Adrenal gland (tissue), 9 donors: ENCODE measurements at regions not wholly inside any gene's neighbourhood (a gene's known extent, or its start where the extent isn't known, plus 50 kb on each side); places are given as distances from the start of the nearest gene placed in this dataset.

Experiments
- DNase-seq, 7 donors: peaks; one replicate each; pipeline ENCODE4 v3.0.0-alpha.2; 2019 to 2020
- H3K27ac ChIP-seq, 5 donors: fragments of 200-600 bp; sonication (generic) in 4 of 5; 1 replicate in 3 of 5; 2 replicates in 2 of 5; pipeline versions ENCODE4 v1.5.1 to v1.8.0; 2016 to 2020; ENCODE audit warnings: mild to moderate bottlenecking in 1 of 5
- H3K27me3 ChIP-seq: fragments of 200-600 bp; 2 replicates; pipeline ENCODE4 v1.8.0; 2021
- H3K36me3 ChIP-seq, 2 donors: fragments of 200-600 bp; replicated peaks in 1 of 2; 1 replicate in 1 of 2; 2 replicates in 1 of 2; pipeline versions ENCODE4 v1.5.1 to v1.8.0; 2018 to 2022
- H3K4me1 ChIP-seq, 2 donors: fragments of 200-600 bp; replicated peaks in 1 of 2; 1 replicate in 1 of 2; 2 replicates in 1 of 2; pipeline versions ENCODE4 v1.5.1 to v1.8.0; 2018 to 2021
- H3K4me3 ChIP-seq, 4 donors: fragments of 200-600 bp; sonication (generic) in 3 of 4; one replicate each; pipeline ENCODE4 v1.5.1; 2016 to 2018
- H3K9me3 ChIP-seq, 3 donors: fragments of 200-600 bp; sonication (generic) in 1 of 3; replicated peaks in 1 of 3; 1 replicate in 2 of 3; 2 replicates in 1 of 3; pipeline versions ENCODE4 v1.5.1 to v1.8.0; 2016 to 2021
- CTCF ChIP-seq, 6 experiments: fragments of 450-650 bp in 4 of 6; fragments of 200-600 bp in 2 of 6; sonication (generic) in 1 of 6; IDR thresholded peaks; 1 replicate in 5 of 6; 2 replicates in 1 of 6; pipeline versions ENCODE4 v1.5.1 to v1.8.0; 2016 to 2021; ENCODE audit warnings: antibody characterized with exemption in 6 of 6, mild to moderate bottlenecking in 2 of 6, moderate library complexity in 1 of 6
- POLR2A ChIP-seq, 2 donors: fragments of 450-650 bp; IDR thresholded peaks; one replicate each; pipeline ENCODE4 v1.6.1; 2017; ENCODE audit warnings: antibody characterized with exemption in 2 of 2, mild to moderate bottlenecking in 2 of 2, moderate library complexity in 1 of 2
- WGBS, 4 donors: extraction: QIAGEN DNeasy Blood & Tissue Kit in 2 of 4; methylation state at CpG; one replicate each; pipeline versions ENCODE4 v1.1.5 to v1.1.7; 2013 to 2017; 5-methylcytosine and 5-hydroxymethylcytosine counted together
- intact Hi-C, 2 donors: fragments of 100-400 bp; cut with DNase I; formaldehyde crosslinking; loops; one replicate each; pipeline versions ENCODE4 v1.14.1 to v1.15.0; 2022 to 2023
- donor health status: healthy with polysubstance abuse.
- donor health status: Bipolar disorder and iron deficiency.
- donor health status: DM: yes; HTN: yes; CAD: no.
- donor health status: DM: no; HTN: no; CAD: no.
- donor health status: DM: no; HTN: no; CAD: no.

GRCh38 chr15:23877502-23878412, 190.7 kb upstream of the NDN start:
- 20 to 30% (median 21%) methylated on average over 25 to 36 of the region's 36 CpGs for WGBS, 4 donors
- H3K4me3 ChIP-seq: no peak overlapping the region
- H3K4me1 ChIP-seq: no peaks in the 10 kb centered on the region
- intact Hi-C loops: no loop called here
- H3K27me3 ChIP-seq: no peaks in the 10 kb centered on the region
- no peaks in the 10 kb centered on the region for H3K9me3 ChIP-seq
- TF ChIP-seq POLR2A (IDR thresholded peaks at IDR 0.05): no peak
- TF ChIP-seq CTCF (IDR thresholded peaks at IDR 0.05): peak; percentile 33 to 68 (median 44)
- H3K36me3 ChIP-seq: no peaks in the 10 kb centered on the region
- H3K27ac ChIP-seq: no peak overlapping the region
- DNase-seq: peak; percentile 16 to 62 (median 52)

- no peak for DNase-seq
- Histone ChIP-seq H3K27ac (no peak overlapping the region), H3K9me3 (no peaks in the 10 kb centered on the region), H3K4me1 (no peaks in the 10 kb centered on the region), H3K4me3 (no peak overlapping the region), H3K36me3 (no peaks in the 10 kb centered on the region), H3K27me3 (no peaks in the 10 kb centered on the region)
- intact Hi-C loops: no loop called here
- TF ChIP-seq CTCF (IDR thresholded peaks at IDR 0.05): no peak
- no peak for TF ChIP-seq POLR2A (IDR thresholded peaks at IDR 0.05)
- WGBS, 4 donors: 72 to 82% (median 75%) methylated on average over 9 of the region's 9 CpGs
These were observed 194.2 kb upstream of the NDN start for GRCh38 chr15:23881291-23881690.

- TF ChIP-seq POLR2A (IDR thresholded peaks at IDR 0.05) (no peak), CTCF (IDR thresholded peaks at IDR 0.05) (no peak)
These were observed 203.1 kb upstream of the NDN start for GRCh38 chr15:23890218-23890617.

GRCh38 chr15:23897091-23897490, 210.0 kb upstream of the NDN start:
- Histone ChIP-seq H3K27me3 (no peaks in the 10 kb centered on the region), H3K4me3 (no peak overlapping the region), H3K36me3 (no peaks in the 10 kb centered on the region), H3K9me3 (no peaks in the 10 kb centered on the region), H3K4me1 (no peaks in the 10 kb centered on the region), H3K27ac (no peak overlapping the region)
- no peak for DNase-seq
- no peak for TF ChIP-seq CTCF (IDR thresholded peaks at IDR 0.05)
- TF ChIP-seq POLR2A (IDR thresholded peaks at IDR 0.05): no peak
- intact Hi-C loops: no loop called here
- 40 to 60% (median 44%) methylated on average over 6 of the region's 6 CpGs for WGBS, 4 donors

More at GRCh38 chr15:23890218-23890617, 203.1 kb upstream of the NDN start:
- no peak for DNase-seq
- H3K36me3 ChIP-seq: no peaks in the 10 kb centered on the region
- intact Hi-C loops: no loop called here
- no peaks in the 10 kb centered on the region for H3K27me3 ChIP-seq
- H3K27ac ChIP-seq: no peak overlapping the region
- no peaks in the 10 kb centered on the region for H3K4me1 ChIP-seq
- no peak overlapping the region for H3K4me3 ChIP-seq
- 42 to 65% (median 51%) methylated on average over 2 of the region's 2 CpGs for WGBS, 4 donors
- no peaks in the 10 kb centered on the region for H3K9me3 ChIP-seq
